ENCODE measurements at regions not wholly inside any gene's neighbourhood (a gene's known extent, or its start where the extent isn't known, plus 50 kb on each side); places are given as distances from the start of the nearest gene placed in this dataset.
"Not testable (repeated sequence)": the region's sequence is repeated elsewhere in the genome, so short reads cannot be mapped to it uniquely, and the experiment has no call there.

DNA sequence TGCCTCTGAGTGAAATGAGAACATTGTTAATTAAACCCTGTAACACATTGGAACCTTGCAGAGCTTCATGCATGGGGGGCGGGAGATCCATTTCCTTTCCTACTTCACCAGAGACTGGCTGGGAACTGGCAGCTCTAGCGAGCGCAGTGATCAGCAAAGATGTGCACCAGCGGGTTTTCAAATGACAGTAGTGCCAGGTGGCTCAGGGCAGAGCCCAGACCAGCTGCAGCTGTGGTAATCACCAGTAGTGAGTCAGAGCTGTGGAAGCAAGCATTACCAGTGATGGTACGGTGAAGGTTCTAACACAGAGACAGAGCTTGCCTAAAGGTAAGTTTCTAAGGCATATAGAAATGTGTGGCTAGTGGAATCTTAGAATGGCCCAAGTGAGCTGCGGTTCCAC, 1009.7 kb upstream of the CELF2 start:
- FAIRE-seq, result no peak
- no peak for DNase-seq (ENCODE audit: extremely low spot score, insufficient read length, low read depth)

DNA sequence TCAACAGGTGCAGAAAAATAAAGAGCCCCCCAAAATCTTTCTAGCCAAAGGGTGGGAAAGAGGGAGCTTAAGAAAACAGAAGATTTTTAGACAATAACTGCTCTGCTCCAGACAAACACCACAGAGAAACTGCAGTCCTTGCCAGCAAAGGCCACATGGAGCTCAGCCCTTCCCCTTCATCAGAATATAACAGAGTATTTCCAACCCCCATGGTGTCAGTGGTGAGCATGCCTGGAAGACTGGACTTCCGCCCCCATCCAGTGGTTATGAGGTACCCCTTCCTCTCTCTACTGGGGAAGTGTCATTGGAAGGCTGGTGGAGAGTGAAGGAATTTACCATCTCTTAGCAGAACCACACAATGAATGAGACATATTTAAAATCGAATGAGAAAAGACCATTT, 1007.3 kb upstream of the CELF2 start:
- DNase-seq (ENCODE audit: extremely low spot score, insufficient read length, low read depth) (no peak), FAIRE-seq (no peak)

DNA sequence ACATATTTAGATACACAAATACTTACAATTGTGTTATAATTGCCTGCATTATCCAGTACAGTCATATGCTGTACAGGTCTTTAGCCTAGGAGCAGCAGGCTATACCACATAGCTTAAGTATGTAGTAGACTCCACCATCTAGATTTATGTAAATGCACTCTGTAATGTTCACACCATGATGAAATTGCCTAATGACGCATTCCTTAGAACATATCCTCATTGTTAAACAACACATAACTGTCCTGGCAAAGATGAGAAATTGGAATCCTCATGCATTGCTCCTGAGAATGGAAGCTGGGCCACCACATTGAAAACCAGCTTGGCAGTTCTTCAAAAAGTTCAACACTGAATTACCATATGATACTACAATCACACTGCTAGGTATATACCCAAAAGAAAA, 1002.8 kb upstream of the CELF2 start:
- FAIRE-seq (no peak), DNase-seq (ENCODE audit: extremely low spot score, insufficient read length, low read depth) (no peak)

DNA sequence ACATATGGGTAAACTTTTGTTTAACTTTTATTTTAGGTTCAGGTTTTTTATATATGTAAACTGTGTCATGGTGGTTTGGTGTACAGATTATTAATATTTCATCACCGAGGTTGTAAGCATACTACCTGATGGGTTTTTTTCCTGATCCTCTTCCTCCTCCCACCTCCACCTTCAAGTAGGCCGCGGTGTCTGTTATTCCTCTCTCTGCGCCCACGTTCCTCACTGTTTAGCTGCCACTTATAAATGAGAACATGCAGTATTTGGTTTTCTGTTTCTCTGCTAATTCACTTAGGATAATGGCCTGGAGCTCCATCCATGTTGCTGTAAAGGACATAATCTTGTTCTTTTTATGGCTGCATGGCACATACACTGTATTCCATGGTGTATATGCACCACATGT, 1000.0 kb upstream of the CELF2 start:
- FAIRE-seq, result no peak
- DNase-seq (ENCODE audit: extremely low spot score, insufficient read length, low read depth), result no peak

DNA sequence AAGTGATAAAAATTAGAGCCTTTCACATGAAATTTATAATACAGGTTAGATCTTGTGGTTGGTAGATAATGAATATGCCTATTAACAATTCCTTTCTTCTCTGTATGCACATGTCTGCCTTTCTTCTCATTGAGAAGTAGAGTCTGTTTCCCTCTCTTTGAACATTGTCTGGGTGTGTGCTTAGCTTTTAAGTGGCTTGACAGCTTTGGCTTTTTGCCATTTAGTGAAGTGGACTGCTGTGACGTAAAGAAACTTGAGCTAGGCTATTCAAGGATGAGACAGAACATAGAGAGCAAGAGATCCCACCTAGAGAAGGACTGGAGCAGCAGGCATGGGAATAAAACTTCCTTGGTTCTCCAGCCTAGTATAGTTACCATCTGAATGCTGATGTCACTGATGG, 996.7 kb upstream of the CELF2 start:
- DNase-seq (ENCODE audit: extremely low spot score, insufficient read length, low read depth) (no peak), FAIRE-seq (no peak)

DNA sequence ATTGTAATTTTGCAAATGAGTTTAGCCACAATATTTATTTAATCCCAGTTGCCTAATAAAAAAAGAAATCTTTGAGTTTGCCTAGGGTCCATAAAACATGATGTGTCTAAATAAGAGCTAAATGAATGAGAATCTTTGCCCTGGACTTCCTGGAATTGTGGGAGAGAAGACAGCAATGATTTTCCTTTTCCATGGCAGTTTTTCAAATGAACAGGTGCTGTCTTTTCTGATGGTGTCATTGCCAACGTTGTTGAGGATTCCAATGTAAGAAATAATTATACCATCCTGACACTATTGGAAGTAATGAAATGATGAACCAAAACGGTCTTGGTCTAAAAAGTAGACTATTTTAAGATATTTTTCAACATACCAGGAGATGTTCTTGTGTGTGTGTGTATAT, 984.7 kb upstream of the CELF2 start:
- DNase-seq (ENCODE audit: extremely low spot score, insufficient read length, low read depth) (no peak), FAIRE-seq (no peak)

DNA sequence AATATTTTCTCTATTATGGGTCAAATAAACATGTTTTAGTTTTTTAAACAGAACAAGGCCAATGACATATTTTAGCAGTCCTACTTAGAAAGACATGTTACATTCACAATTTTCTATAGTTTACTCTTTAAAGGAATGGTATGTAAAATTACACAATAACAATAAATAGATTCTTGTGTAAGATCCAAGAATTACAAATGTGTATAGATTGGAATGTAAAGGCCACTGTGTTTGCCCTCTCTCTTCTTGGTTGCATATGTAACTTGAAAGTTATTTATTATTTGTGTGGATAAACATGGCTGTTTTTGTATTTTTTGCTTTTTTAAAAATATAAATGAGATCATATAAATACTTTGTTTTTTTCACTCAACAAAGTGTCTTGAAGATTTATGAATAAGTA, 979.3 kb upstream of the CELF2 start:
- FAIRE-seq, result no peak
- DNase-seq (ENCODE audit: extremely low spot score, insufficient read length, low read depth), result no peak

DNA sequence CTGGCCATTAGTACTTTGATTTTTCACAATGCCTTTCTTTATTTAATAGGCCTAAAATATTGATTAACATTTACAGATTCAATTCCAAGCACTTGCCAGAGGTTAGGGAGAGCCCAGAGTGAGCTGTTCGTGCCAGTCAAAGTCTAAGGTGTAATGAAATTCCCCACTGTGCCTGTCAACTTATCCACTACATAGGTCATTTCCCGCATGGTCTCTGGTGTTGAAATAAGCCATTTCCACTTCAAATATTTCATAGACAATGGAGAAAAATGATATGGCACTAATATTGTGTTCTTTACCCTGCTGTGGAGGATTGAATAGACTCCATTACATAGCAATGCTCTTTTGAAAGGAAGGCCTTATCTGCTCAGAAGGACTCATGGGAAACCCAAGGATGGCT, 978.1 kb upstream of the CELF2 start:
- DNase-seq (ENCODE audit: extremely low spot score, insufficient read length, low read depth) (no peak), FAIRE-seq (no peak)

DNA sequence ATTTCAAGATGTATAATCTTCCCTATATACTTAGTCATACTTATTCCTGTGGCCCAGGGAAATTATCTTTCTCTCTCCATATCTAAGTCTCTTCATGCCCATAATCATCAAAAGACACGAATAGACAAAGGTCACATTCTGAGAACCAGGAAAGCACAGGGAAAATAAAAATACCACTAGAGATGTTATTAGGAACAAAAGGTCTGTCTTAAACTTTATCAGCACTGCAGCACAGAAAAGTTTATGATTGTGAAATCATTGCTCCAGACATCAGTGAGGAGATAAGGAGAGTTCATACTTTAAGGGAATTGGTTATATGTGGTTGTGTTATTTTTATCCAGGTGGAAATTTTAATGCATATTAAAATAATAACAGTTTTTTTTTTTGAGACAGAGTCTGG, 974.6 kb upstream of the CELF2 start:
- no peak for FAIRE-seq

DNA sequence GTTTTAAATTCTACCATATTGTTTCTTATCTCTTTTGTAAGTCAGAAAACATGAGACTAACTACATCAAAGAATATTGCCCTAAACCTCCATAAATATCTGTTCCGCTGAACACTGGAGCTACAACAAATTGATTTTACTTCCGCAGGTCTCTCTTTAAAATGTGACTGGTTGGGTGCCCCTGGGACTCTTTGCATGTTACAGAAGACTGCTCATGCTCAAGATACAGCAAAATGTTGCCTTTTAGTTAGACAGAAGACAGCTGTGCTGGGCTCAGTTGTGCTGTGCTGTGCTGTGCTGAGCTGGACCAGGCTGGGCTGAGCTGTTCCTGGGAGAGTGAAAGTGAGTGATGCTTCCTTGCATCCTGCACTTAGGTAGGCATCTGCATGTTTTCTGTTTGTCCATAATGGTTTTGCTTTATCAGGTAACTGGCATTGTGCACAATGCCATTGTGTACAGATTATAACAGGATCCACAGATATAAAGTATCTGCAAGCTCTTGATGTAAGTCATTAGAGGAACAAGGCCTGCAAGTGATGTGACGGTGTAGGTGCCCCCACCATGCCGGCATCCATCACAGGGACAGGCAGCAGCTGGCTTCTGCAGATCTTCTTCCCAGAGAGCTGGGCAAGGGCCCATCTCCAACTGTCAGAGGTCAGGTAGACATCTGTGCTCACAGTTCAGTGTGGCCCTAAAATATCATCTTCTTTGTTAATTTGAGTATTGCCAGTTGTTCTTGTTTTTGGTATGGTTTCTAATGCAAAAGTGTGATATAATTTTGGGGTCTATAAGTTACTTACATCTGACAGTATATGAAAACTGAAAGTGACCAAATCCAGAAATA, 972.5 kb upstream of the CELF2 start:
- FAIRE-seq, result no peak
- no peak for DNase-seq (ENCODE audit: extremely low spot score, insufficient read length, low read depth)

More for the DNA sequence above, 974.6 kb upstream of the CELF2 start:
- DNase-seq (ENCODE audit: extremely low spot score, insufficient read length, low read depth), result no peak

DNA sequence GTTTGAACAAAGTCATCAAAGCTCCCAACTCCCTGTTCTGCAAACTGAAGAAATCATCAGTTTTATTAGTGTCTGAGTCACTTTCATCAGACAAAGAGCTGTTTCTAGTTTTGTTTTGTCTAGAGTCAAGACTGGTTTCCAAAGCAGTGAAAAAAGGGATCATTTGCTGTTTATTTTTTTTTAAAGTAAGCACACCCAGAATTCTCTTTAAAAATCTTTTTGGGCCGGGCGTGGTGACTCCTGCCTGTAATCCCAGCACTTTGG, 972.0 kb upstream of the CELF2 start:
- no peak for FAIRE-seq
- no peak for DNase-seq (ENCODE audit: extremely low spot score, insufficient read length, low read depth)

DNA sequence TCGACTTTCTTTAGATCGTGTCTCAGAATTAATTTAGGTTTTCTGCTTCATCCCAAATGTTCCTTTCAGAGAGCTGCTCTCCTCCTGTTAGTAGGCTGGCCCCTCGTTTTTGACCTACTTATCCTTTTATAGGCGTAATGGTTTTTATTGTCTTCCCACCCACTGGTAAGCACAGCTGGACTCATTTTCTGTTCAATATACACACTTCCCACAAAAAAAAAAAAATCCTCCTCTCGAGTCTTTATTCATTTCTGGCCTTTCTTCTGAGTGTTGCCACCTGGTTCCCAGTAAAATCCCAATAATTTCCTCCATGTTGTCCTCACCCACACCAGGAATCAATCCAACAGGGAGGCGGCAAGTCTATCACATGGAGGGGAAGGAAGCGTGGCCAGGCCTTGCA, 970.2 kb upstream of the CELF2 start:
- DNase-seq (ENCODE audit: extremely low spot score, insufficient read length, low read depth) (no peak), FAIRE-seq (no peak)

DNA sequence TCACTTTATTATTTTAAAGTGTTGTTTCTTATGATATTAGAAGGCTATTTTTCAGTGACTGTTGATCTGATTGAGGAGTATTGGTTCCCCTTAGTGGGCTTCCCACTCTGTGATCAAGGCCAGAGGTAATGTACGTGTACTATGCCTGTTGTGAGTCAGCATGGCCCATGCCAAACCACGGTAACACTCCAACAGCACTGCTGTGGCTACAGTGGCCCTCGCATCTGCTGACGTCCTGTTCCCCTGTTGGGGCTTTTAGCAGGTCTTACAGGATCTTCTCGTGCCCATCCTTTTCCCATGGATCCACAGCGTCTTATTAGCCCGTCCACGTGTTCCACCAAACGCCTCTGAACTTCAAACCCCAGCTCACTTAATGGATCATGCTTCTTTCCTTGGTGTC, 964.6 kb upstream of the CELF2 start:
- FAIRE-seq, result no peak
- no peak for DNase-seq (ENCODE audit: extremely low spot score, insufficient read length, low read depth)

DNA sequence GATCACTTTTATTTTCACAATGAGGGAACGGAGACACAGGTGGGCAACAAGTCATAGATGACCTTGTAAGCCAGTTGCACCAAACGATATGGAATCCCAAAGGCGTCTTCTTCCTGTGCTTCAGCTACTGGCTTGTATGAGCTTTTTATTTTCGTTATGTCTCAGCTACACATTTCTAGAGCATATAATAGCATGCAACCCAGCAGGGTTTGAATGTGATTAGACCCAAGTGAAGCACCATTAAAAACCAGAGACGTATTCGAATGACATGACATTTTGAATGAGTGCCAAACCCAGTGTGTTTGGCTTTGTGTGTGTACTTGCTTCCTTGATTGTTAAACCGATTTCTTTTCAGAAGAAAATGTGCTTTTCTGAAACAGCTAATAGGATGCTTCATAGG, 963.2 kb upstream of the CELF2 start:
- FAIRE-seq (no peak), DNase-seq (ENCODE audit: extremely low spot score, insufficient read length, low read depth) (no peak)

DNA sequence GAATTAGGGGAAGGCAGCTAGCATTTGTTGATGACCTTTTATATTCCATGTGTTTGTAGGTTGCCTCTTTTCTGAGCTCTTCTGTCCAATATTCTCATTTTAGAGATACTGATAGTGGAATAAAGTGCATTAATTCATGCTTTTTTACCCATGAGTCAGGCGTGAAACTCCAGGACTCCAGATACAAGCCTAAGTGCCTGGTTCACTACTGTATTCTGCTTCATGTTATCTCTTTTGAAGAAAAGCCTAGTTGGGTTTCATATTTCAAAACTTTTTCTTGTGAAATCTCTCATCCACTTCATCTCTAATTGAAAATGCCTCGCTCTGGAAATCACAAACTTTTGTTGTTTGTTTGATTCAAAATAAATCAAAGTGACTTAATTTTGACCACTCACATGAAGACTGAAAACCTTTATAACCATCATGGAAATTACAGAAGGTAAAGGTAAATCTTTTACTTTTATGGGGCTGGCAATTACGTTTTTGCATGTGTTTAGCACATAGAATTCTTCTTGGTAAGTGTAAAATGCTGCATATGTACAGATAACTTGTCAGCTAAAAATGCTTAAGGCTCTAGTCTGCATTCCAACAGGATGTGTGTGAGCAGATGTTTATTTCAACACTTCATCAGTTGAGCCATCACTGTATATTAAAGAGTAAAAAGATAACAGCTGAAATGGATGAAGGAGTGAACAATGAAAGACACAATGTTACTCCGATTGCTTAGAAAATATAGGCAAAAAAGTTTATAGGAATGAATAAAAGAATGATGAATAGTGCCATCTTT, 961.8 kb upstream of the CELF2 start:
- DNase-seq (ENCODE audit: extremely low spot score, insufficient read length, low read depth), result no peak
- no peak for FAIRE-seq

DNA sequence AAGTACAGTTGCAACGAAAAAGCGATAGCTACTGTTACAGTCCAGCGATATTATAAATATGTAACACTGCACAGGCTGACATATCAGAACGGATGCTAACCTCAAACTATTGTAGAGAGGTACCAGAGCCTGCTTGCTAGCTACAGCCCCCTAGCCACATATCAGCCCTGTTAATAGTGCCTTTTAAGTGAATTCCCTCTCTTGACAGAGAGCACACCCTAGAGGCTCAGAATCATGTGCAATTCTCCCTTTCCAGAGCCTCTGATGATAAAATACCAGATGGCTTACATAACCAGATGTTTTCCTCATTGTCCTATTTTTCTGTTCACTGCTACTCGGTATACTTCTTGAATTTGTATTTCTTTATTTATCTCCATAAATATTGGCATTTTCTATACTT, 960.7 kb upstream of the CELF2 start:
- FAIRE-seq (no peak), DNase-seq (ENCODE audit: extremely low spot score, insufficient read length, low read depth) (no peak)

DNA sequence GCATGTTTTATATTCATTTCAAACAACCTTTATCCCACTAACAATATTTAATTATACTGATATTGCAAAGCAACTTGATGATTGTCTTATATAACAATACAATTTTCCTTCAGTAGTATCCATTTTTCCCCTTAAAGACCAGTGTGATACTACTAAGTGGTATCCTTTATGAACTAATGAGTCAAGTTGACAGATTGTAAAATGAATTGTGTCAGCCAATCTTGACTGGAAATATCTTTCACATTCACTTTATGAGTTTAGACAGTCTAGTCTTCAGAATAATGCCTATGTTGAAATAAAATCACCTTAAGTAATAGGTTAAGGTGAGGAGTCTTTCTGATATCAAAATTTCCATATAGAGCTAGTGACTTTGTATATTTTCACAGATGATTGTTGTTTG, 950.0 kb upstream of the CELF2 start:
- no peak for FAIRE-seq

DNA sequence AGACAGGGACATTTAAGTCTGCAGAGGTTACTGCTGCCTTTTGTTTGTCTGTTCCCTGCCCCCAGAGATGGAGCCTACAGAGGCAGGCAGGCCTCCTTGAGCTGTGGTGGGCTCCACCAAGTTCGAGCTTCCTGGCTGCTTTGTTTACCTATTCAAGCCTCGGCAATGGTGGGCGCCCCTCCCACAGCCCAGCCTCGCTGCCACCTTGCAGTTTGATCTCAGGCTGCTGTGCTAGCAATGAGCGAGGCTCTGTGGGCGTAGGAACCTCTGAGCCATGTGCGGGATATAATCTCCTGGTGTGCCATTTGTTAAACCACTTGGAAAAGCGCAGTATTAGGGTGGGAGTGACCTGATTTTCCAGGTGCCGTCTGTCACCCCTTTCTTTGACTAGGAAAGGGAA, 942.8 kb upstream of the CELF2 start:
- not testable (repeated sequence) for FAIRE-seq

More for the DNA sequence above, 950.0 kb upstream of the CELF2 start:
- DNase-seq (ENCODE audit: extremely low spot score, insufficient read length, low read depth), result no peak

DNA sequence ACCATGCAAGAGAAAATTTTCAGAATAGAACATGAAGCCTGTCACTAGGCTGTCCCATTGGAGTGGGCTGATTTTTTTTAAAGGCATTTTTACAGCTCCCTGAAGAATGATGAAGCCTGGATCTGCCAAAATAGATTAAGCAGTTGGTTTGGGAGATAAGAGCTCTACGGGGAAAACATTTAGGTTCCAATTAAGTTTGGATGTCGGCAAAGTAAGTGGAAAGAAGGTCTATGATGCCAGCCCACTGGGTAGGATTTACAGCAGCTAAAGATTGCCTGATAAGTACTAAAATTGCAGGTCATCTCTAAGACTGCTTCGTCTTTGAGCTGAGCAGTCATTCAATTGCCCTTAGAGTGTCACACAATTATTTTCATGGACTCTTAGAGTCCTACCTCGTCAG, 939.2 kb upstream of the CELF2 start:
- FAIRE-seq (no peak), DNase-seq (ENCODE audit: extremely low spot score, insufficient read length, low read depth) (no peak)

More for the DNA sequence above, 942.8 kb upstream of the CELF2 start:
- DNase-seq (ENCODE audit: extremely low spot score, insufficient read length, low read depth), result not testable (repeated sequence)

DNA sequence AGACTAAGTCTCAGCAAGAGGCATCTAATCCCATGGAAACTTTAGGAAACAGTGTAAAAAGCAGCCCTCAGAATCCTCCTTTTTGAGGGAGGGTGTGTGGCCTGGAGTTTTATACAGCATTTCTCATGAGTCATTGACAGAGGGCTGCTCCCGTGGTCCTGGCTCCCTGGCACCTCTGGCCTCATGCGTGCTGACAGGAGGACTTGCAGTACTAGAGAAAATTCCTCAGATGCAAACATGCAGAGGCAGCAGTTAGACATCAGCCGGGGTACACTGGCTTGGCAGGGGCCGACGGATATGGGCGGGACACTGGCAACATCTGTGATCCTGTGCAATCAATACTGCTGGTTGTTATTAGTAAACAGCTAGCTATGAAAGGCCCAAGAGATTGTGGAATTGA, 925.1 kb upstream of the CELF2 start:
- FAIRE-seq (no peak), DNase-seq (ENCODE audit: extremely low spot score, insufficient read length, low read depth) (no peak)

DNA sequence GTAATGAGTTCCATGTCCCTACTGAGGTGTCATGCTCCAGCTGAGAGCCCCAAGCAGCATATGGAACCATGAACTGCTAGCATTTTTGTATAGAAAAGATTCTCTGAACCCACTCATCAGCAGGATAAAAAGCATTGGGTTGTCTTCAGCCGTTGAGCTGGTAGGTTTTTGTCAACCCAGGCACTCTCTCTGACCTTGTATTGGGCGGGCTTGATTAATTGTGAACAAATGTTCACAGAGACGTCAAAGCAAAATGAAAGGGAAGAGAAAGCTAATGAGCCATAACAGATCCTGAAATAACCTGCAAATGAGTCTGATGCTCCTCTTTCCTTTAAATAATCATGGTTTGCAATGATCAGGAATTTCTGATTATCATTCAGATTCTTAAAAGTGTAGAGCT, 924.7 kb upstream of the CELF2 start:
- FAIRE-seq (no peak), DNase-seq (ENCODE audit: extremely low spot score, insufficient read length, low read depth) (no peak)

DNA sequence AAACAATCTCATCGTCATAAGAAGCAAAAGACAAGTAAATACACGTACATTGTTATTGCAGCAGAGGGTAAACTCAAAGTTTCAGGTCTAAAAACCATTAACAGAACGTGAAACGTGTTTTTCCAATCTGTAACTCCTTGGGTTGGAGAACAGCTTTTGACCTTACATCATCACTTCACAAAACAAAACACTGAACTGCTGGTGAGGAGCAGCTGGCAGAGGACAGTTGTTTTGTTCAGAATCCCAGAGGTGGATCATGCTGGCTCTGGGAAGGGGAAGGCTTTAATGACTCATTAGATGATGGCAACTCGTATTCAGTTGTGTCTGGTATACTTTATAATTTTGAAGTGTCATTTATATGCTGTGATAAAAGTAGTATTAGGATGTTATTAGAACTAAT, 923.0 kb upstream of the CELF2 start:
- no peak for FAIRE-seq

More for the DNA sequence above, 923.0 kb upstream of the CELF2 start:
- no peak for DNase-seq (ENCODE audit: extremely low spot score, insufficient read length, low read depth)

Measured in GM18507 (cell line).